GM12864 (cell line): ENCODE measurements at regions not wholly inside any gene's neighbourhood (a gene's known extent, or its start where the extent isn't known, plus 50 kb on each side); places are given as distances from the start of the nearest gene placed in this dataset.

Experiments used
- DNase-seq: peaks from one replicate; pipeline ENCODE4 v3.0.0-alpha.2; 2011; ENCODE audit warnings: low read depth
- H3K4me3 ChIP-seq: 2 replicates; pipeline ENCODE4 v1.5.1; 2011; ENCODE audit warnings: mild to moderate bottlenecking, low read depth, low read length, control low read depth
- TF ChIP-seq, protein P1 (sequence below): IDR thresholded peaks from 2 replicates; pipeline ENCODE4 v1.5.1; 2011; ENCODE audit warnings: low read depth, mild to moderate bottlenecking, moderate library complexity, low read length, control low read depth, inconsistent platforms; ENCODE audit errors: missing control alignments

DNA sequence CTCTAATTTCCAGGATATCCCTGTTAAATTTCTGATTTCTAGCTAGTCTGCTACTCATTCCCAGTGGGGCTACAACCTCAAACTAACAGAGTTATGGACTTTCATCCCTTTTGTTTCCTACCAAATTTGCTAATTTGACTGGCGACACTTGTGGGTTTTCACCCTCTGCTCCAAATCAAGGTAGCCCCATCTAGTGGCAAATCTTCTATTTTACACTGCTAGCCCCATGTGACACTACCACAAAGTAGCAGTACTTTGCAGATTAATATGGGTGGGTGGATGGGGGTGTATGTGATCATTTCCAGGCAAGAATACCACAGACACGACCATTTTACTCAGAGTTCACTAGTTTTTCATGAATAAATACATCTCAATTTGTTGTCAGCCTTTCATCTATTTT, 150.3 kb downstream of the MSL3 start:
- DNase-seq: peak; percentile 4
- no peak overlapping the region for H3K4me3 ChIP-seq
- TF ChIP-seq, protein P1, sequence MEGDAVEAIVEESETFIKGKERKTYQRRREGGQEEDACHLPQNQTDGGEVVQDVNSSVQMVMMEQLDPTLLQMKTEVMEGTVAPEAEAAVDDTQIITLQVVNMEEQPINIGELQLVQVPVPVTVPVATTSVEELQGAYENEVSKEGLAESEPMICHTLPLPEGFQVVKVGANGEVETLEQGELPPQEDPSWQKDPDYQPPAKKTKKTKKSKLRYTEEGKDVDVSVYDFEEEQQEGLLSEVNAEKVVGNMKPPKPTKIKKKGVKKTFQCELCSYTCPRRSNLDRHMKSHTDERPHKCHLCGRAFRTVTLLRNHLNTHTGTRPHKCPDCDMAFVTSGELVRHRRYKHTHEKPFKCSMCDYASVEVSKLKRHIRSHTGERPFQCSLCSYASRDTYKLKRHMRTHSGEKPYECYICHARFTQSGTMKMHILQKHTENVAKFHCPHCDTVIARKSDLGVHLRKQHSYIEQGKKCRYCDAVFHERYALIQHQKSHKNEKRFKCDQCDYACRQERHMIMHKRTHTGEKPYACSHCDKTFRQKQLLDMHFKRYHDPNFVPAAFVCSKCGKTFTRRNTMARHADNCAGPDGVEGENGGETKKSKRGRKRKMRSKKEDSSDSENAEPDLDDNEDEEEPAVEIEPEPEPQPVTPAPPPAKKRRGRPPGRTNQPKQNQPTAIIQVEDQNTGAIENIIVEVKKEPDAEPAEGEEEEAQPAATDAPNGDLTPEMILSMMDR: peak; percentile 36

DNA sequence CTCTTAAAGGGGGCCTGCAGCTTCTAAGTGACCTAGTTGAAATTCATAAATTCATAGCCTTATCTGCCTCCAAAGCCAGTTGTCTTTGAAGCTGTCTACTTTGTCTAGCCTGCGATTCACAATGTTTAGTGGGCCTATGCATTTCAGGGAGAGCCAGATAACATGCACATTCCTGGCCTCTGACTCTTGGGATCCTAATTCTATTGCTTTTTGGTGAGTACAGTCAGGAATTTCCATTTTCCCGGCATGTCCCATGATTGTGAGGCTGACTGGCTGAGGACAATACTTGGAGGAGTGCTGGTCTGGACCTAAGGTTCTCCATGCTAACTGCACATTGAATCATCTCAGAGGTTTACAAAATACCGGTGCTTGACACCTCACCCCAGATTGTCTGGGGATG, 155.0 kb downstream of the MSL3 start:
- TF ChIP-seq, protein P1: no peak
- no peak for DNase-seq
- no peak overlapping the region for H3K4me3 ChIP-seq

DNA sequence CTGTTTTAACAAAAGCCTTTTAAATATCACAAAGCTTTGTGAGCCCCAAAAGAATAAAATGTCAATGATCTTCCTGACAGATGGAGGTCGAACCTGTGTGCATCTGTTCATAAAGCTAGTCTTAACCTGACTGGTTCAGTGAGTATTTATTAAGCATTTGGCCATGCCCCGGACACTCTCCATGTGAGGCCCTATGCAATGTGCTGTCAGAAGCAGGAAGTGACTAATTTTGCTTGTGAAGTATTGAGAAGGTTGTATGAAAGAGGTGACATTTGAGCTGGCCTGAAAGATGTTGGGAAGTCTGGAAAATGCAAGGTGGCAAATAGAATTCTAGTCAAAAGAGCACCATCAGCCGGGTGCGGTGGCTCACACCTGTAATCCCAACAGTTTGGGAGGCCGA, 171.4 kb downstream of the MSL3 start:
- TF ChIP-seq, protein P1: no peak
- H3K4me3 ChIP-seq: no peak overlapping the region
- no peak for DNase-seq

DNA sequence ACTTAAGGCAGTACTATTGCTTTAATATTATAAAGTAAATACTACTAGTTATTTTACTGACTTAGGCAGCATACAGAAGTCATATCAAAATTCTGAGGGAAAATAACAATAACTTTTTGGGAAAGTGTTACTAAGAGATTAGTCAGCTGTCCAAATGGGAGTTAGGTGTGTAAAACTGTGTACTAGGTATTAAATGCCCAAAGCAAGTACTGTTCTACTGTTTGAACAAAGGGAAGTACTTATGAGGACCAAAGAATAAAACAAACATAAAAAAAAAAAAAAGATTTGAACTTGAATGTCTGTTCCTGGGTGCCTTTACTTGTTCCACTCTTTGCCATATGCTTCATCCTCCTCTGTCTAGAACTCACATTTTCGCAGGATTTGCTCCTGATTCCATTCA, 174.4 kb downstream of the MSL3 start:
- TF ChIP-seq, protein P1: no peak
- no peak overlapping the region for H3K4me3 ChIP-seq
- DNase-seq: no peak

DNA sequence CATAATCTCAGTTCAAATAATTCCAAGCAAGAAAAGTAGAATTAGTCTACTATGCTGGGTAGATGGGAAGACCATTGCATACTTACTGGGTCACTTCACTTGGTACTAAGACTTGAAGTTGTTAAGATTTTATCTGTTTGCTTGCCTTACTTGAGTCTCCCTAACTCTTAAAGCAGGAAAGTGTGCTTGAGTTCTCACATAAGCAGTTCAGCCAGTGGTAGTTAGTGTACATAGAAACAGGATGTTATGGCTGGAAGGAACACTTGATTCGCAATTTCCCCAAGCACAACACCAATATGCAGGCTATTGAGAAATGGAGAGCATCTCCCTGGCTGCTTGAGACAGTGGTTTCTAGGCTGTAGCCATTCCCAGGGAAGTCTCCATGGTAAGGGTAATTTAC, 176.1 kb downstream of the MSL3 start:
- TF ChIP-seq, protein P1: no peak
- no peak for DNase-seq
- no peak overlapping the region for H3K4me3 ChIP-seq

DNA sequence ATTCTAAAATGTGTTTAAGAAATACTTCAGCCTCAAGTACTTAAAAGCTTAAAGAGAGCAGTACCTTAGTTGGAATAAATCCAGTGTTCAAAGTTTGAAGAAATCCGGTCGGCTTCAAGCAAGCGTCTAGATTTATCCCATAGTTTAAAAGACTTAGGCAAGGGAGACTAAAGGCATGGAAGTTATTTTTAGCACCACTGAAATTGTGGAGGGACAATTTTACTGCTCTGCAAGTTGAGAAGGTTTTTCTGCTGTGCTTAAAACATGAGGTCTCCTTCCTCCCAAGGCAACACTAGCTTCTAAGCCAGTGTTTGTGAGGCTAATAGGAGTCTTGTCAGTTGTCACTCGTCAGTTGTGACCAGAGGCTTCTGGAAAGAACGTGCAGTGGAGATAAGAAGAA, 183.5 kb downstream of the MSL3 start:
- TF ChIP-seq, protein P1: no peak
- no peak for DNase-seq
- H3K4me3 ChIP-seq: no peak overlapping the region

DNA sequence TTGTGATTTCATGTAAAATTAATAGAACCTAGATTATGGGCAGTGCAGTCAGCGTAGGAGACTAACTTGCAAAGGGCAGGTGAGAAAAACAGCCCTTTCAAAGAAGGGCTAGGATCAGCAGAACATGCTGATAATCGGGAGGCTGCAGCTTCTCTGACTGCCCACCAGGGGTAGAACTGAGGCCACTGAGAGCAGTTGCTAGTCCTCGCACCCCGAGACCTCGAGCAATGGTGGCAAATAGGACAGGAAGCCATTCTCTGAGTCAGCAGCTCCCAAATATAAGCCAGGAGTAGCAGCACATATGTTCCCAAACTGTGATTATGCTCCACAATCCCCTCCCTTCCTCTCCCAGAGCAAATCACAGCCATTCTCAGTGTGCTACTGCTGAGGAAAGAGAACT, 186.5 kb downstream of the MSL3 start:
- DNase-seq: no peak
- TF ChIP-seq, protein P1: peak; percentile 48
- no peak overlapping the region for H3K4me3 ChIP-seq
